ENCODE measurements at regions not wholly inside any gene's neighbourhood (a gene's known extent, or its start where the extent isn't known, plus 50 kb on each side); places are given as distances from the start of the nearest gene placed in this dataset.

GRCh38 chr12:46919666-46920400 is 94.0 kb upstream of the SLC38A4 start:
- Histone ChIP-seq H3K4me2 (no peak overlapping the region), H3K9me3 (no peaks in the 10 kb centered on the region), H3K4me3 (no peak overlapping the region), H3K27ac (no peak overlapping the region), H3K4me1 (peaks cover 4% of the 10 kb centered on the region; the same call in 1 of the 3 replicates)
- FAIRE-seq: no peak
- no peak for DNase-seq (ENCODE audit: low read depth in 1 of 2, low spot score in 1 of 2)
- no peak for ATAC-seq
- WGBS (ENCODE audit: missing lambda C conversion rate): 61% methylated on average over 9 of the region's 9 CpGs
- ChIA-PET CTCF (no interaction called here), POLR2A (no interaction called here)
- no peak for TF ChIP-seq FOXS1 (CRISPR knock-in tag; IDR thresholded peaks at IDR 0.05)
- no peak for TF ChIP-seq MAX (IDR thresholded peaks at IDR 0.05)
- no peak for TF ChIP-seq HMGXB4 (CRISPR knock-in tag; IDR thresholded peaks at IDR 0.05; ENCODE audit: borderline replicate concordance)
- TF ChIP-seq BHLHE40 (IDR thresholded peaks at IDR 0.05; ENCODE audit: low read depth, low read length): no peak
- TF ChIP-seq RNF2 (IDR thresholded peaks at IDR 0.05; ENCODE audit: borderline replicate concordance, low read depth): no peak
- no peak for TF ChIP-seq USF2 (IDR thresholded peaks at IDR 0.05)

GRCh38 chr12:46920499-46920898 is 94.7 kb upstream of the SLC38A4 start:
- no peak for ATAC-seq
- Histone ChIP-seq H3K4me1 (peaks cover 4% of the 10 kb centered on the region; the same call in 1 of the 3 replicates), H3K27ac (no peak overlapping the region), H3K4me3 (no peak overlapping the region), H3K9me3 (no peaks in the 10 kb centered on the region), H3K4me2 (no peak overlapping the region)
- ChIA-PET POLR2A (no interaction called here), CTCF (no interaction called here)
- WGBS (ENCODE audit: missing lambda C conversion rate): 88% methylated on average over 1 of the region's 1 CpG
- FAIRE-seq: no peak
- TF ChIP-seq RCOR1 (IDR thresholded peaks at IDR 0.05; ENCODE audit: low read depth, low read length) (no peak), CBX2 (IDR thresholded peaks at IDR 0.05; ENCODE audit: borderline replicate concordance, low read depth) (no peak), RAD21 (conservative IDR thresholded peaks at IDR 0.05 in 1 of 2, IDR thresholded peaks at IDR 0.05 in 1 of 2) (no peak), REST (IDR thresholded peaks at IDR 0.05) (no peak), KDM1A (IDR thresholded peaks at IDR 0.05; ENCODE audit: low read depth) (no peak), POLR2AphosphoS2 (conservative IDR thresholded peaks at IDR 0.05; ENCODE audit: low read length) (no peak), NR3C1 (IDR thresholded peaks at IDR 0.05) (no peak)
- DNase-seq (ENCODE audit: low read depth in 1 of 2, low spot score in 1 of 2): no peak

- TF ChIP-seq RNF2 (IDR thresholded peaks at IDR 0.05; ENCODE audit: borderline replicate concordance, low read depth) (no peak), ZSCAN20 (CRISPR knock-in tag; IDR thresholded peaks at IDR 0.05) (no peak), JUNB (IDR thresholded peaks at IDR 0.05) (peak; percentile 28; the same call in 1 of the 2 replicates), FOSL2 (IDR thresholded peaks at IDR 0.05) (no peak), FOSL2 (CRISPR knock-in tag; IDR thresholded peaks at IDR 0.05) (peak; percentile 59)
- 0 out of 3 replicates have a peak overlapping the region, but pooled peaks have one; percentile 3 for H3K4me2 ChIP-seq
- FAIRE-seq (no peak), DNase-seq (ENCODE audit: low read depth in 1 of 2, low spot score in 1 of 2) (peak in 1 of 2 experiments; percentile 31), ATAC-seq (peak in 1 of 2 experiments; percentile 68; a peak in 2 of 6 replicates)
- 70% methylated on average over 3 of the region's 3 CpGs for WGBS (ENCODE audit: missing lambda C conversion rate)
- H3K27ac ChIP-seq: peak overlapping the region in 1 of 2 experiments; percentile 34; a peak in 1 of 6 replicates
- H3K9me3 ChIP-seq: no peaks in the 10 kb centered on the region
- ChIA-PET POLR2A (no interaction called here), CTCF (no interaction called here)
- H3K4me1 ChIP-seq: peaks cover 4% of the 10 kb centered on the region; the same call in 1 of the 3 replicates
- H3K4me3 ChIP-seq: no peak overlapping the region
Observed at GRCh38 chr12:46921048-46921763, 95.4 kb upstream of the SLC38A4 start.
